HG03039 (cell line): ENCODE measurements at regions not wholly inside any gene's neighbourhood (a gene's known extent, or its start where the extent isn't known, plus 50 kb on each side); places are given as distances from the start of the nearest gene placed in this dataset.
"Not testable (repeated sequence)": the region's sequence is repeated elsewhere in the genome, so short reads cannot be mapped to it uniquely, and the experiment has no call there.

ENCODE experiments used
- ATAC-seq: cut with Tn5 transposase; IDR thresholded peaks from one replicate; pipeline ENCODE4 v1.9.1; 2021; ENCODE audit warnings: mild to moderate bottlenecking, moderate library complexity; ENCODE audit not compliant: unreplicated experiment

DNA sequence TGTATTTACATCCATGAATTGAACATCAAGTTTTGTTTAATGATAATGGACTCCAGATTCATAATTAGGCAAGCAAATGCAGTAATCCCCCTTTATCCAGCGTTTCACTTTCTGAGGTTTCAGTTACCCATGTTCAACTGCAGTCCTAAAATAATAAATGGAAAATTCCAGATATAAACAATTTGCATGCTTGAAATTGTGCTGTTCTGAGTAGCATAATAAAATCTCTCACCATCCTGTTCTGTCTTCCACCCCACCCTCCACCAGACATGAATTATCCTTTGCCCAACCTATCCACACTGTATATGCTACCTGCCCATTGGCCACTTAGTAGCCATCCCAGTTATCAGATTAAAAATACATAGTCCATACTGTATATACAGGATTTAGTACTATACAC is 224.5 kb upstream of the CHAC2 start:
- no peak for ATAC-seq

DNA sequence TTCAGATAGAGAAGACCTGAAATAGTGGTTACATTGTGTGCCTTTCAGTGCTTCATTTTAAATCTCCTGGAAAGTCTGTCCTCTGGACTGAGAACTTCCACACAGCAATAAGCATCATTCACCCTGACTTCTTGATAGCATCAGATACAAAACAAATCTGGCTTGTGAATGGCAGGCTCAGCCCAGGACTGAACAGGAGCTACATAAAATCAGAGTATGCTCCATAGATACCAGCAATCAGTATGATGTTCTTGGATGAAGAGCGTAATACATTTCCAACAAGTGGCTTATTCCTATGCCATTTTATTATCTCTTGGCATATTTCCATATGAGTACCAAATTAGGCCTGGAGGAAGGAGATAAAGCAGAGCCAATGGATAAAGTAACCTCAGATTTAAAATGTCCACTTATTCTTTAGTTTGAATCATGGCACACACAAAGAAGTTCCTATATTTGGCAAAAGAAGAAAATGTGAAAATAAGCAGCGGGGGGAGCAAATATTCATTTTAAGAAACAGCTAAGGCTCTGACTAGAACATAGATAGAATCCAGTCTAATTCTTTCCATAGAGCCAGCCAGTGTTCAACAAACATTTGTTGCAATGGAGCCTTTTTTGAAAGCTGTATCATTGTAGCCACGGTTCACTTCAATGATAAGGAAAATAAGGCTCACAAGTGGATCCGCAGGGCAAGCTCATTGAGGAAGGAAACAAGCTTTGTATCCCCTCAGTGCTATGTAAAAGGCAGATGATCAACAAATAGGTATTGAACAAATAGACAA is 230.8 kb upstream of the CHAC2 start:
- no peak for ATAC-seq

DNA sequence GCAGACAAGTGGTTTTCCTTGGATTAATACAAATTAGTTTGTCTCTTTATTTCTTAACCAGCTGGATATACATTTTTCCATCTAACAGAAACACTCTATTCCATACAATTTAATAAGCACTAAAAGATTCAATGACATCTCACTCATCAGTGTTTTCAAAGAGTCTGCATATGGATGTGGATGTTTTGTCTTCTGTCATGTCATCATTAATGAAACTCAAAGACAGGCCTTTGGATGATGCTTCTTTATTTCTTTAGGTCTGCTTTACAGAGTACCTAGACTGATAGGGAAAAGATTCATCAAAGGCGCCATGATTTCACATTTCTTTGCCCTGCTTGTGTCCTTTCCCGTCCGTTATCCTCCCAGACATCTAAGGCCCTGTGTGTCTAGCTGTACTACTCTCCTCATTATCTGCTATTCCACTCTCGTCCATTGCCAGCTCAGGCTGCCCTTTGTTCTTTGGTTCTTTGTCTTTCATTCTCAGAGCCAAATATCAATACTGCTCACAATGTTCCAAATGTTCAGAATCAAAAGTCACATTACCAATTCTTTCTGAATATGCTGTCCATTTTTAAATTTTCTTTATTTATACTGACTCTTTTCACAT is 232.3 kb upstream of the CHAC2 start:
- ATAC-seq = no peak

DNA sequence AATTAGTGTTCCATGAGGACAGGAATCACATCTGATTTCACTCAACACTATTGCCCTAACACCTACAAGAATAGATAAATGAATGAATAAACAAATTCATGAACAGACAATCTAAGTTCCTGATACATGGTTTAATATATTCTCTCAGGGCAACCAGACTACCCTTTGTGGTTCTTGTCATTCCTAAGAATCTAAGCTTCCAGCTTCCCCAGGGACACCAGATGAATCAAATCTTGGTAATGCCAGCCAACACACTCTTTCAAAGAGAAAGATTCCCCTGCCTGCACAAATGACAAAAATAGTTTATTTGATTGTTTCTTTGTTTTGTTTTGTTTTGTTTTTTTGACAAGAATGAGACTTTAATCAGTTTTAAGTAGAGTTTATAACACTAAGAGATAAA is 237.5 kb upstream of the CHAC2 start:
- ATAC-seq = no peak

DNA sequence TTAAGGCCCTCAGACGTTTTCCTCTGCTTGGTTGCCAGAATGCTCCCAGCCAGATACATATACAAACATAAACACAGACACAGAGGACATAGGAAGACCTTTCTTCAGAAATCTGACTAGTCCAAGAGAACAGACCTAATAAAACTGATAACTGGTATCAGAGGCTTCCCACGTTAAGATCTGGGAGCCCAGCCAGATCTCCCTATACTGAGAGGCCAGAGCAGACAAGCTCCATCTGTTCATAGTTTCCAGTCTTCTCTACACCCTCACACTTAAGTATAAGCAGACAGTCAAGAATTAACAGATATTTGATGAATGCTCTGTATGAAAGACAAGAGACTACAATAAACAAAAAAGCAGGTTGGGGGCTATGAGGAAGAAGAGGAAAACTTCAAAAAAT is 240.5 kb upstream of the CHAC2 start:
- ATAC-seq = no peak

DNA sequence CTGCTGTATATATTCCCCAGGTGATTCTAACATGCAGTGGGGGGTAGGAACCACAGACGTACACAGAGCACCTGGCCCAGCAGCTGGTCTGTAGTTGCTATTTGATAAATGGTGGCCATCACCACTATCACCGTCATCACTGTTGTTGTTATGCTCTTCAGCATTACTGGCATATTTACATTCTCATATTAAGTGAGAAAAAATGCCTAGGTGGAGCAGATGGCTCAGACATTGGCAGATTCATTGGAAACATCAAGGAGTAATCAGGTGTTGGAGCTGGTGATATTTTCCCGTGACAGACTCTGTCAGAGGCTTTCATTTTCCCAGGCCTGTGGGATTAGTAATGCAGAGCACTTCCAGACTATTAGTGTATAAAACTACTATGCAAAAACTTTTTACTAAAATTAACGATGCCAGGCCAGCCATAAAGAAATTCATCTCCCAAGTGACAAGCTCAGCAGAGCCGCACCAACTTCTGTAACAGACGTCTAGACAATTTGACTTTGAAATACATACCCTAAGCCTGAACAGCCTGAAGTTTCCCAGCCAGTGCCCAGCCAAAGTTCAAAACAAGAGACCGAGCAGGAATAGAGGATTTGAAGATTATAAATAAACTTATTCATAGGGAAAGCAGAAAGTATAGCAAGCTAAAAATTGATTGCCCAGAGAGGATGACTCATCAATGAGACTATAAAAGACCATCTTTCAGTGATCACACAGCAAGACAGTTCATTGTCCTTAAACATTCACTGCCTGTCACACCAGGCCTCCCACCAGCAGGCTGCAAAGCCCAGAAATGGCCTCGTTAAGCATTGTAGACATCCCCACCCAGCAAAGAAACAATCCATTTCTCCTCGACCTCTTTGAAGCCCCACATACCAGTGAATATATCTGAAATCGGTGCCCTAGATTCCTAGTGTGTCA is 247.4 kb upstream of the CHAC2 start:
- no peak for ATAC-seq

DNA sequence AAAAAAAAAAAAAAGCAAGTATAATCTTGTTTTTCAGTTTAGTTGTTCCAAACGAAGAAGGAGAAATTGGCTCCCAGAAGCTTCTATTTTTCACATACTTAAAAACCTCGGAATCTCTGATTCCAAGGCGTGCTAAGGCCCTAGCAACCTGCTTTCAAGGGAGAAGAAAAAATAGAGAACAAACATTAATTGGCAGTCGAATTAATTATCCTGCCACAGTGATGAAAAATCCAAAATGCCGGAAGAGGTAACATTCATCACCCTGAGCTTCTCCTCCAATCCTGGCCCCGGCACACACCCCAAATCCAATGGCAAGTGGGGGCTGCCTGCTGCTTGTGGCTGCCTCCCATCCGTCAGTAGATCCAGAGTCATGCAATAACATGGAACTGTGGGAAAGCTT is 250.2 kb upstream of the CHAC2 start:
- ATAC-seq = no peak

DNA sequence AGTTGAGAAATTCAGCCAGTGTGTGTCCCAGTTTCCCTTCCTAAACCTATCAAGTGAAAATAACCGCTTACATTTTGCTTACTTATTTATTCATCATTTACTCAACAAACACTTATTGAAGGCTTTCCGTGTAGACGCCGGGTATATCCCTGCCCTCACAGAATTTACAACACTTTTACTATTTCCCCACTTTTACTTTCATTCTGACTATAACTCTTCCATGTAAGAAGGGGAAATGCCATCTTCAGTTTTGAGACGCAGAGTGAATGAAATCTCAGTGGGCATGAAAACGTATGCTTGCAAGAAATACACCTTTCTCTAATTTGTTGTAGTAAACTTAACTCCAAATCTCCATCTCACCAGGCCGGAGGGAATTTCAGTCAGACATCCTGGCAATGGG is 251.0 kb upstream of the CHAC2 start:
- ATAC-seq = no peak

DNA sequence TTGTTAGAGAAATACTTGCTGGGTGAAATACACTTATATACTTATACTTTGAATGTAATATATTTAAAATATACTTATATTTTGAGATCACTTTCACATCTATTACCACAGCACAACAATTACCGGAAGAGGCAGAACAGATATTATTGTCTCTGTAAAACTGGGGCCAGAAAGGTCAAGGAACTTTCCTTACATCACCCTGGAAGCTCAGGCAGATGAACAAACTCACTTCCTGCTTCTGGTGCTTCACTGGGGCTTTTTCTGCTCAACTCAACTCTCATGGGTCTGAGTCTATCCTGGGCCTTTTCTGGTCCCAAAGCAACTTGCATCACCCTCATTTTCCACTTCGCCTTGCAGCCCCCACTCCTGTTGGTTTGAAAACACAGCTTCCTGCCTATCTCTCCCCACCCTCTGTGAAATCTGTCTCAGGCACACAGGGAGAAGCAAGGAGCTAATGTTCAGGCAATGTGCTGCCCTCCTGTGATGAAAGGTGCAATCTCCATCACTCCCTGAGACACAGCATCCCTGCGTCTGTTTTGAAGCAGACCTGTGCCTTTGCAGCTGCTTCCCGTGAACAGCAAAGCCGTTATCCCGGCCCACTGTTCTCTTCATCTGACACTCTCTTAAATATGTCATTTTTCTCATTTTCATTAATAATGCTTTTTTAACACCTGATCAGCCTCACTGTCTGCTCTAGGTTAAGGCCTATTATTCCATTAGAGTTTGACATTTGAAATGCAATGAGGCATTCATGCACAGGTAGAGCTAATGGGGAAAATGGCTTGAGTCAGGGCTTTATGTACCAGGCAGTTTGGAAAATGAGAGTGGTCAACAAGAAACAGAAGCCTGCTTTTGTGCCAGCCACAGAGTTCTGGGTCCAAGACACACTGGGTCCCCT is 251.9 kb upstream of the CHAC2 start:
- no peak for ATAC-seq

DNA sequence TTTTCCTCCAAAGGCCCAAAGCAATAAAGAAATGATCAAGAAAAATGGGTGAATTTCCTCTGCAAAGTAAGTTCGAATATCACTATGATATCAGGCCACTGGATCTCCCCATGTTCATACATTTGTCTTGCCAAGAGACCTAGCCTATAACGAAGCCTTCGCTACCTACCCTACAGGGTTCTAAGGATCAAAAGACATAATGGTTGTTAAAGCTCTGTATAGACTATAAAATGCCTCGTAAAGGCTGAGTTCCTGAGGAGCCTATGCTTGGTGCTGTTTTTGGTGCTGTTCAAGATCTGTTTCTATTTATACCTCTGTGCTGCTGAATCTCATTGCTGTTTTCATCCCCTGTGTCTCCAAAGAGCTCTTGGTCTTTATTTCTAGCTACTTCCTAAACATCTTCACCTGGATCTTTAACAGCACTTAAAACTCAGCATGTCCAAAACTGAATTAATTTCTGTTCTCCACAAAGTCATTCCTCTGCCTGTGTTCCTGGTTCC is 254.4 kb upstream of the CHAC2 start:
- ATAC-seq = no peak

DNA sequence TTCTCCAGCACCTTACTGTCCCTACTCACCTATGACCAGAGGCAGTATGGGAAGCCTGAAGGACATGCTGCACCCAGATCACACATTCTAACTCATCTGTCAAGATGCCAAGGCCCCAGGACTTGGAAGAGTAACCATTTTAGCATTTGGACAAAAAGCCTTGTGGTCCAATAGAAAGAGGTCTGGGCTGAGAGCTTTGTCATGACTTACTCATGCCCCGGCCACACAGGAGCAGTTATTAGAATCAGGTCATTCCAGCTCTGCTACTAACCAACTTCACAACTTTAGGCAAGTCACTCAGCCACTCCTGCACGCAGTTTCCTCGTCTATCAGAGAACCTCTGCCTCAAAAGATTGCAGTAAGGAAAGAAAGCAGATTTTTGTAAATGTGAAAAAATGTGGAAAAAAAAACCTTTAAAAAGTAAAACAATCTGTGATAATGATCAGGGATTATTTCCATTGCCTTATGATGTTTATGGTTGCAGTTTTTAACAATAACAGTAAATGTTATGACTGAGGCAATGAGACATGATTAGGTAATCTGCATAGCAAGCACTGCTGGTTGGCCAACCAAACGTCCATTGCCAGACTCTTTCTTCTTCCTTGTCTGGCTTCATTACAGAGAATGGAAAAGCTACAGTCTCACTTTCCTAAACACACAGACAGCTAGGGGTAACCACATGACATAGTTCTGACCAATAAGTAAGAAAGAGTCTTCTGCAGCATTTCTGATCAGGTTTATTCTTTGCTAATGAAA is 255.4 kb upstream of the CHAC2 start:
- ATAC-seq = no peak

DNA sequence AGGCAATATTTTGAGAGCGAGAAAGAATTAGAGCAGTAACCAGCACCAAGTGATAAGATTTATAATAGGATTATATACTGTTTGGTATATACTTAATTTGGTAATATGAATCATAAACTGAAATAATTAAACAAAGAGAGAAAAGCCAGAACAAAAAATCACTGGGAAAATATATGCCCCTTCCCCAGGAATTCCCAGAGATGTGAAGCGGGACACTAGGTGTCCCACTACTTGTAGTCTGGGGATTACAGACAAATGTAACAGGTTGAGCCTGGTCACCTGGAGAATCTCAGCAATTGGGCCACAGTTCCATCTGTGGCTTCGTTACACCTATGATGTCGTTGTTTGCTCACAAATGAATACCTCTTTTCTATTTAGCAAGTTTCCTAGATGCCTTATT is 256.1 kb upstream of the CHAC2 start:
- no peak for ATAC-seq

DNA sequence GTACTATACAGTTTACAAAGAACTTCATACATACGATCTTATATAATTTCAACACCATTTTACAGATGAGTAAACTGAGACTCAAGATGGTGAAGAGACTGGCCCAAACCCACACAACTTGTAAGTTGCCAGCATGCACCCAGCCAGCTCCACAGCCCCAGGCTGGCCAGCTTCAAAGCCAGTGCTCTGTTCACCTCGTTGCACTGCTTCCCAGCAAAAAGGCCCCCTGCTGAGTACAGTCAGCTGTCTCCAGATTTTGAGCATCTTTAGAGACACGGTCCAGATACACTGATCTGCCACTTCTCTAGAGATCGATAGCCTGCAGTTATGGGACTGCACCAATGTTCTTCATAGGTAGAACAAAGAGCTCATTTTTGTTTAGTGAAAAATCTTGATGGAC is 257.2 kb upstream of the CHAC2 start:
- no peak for ATAC-seq

DNA sequence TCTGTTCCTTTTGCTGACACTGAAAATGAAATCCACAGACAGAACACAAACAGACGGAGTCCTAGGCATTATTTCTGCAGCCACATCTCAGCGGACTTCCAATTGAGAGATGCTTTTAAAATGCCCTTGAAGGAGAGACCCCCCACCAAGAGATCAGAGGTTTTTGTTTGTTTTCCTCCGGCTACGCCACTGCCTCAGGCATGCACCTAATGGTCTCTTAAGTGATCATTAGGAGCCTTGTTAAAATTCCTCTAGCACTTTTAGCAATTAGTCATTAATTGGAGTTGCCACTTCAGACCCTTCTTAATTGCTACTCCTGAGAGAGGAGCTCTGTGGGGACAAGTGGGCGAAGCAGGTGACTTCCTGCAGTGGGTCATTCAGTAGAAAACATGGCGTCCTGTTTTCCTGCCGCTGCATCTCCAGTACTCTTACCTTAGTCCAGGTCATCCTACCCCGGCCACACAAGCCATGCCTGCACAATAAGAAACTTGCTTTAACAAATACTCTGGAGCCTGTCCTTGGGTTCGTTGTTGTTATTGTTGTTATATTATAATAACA is 257.7 kb upstream of the CHAC2 start:
- no peak for ATAC-seq

DNA sequence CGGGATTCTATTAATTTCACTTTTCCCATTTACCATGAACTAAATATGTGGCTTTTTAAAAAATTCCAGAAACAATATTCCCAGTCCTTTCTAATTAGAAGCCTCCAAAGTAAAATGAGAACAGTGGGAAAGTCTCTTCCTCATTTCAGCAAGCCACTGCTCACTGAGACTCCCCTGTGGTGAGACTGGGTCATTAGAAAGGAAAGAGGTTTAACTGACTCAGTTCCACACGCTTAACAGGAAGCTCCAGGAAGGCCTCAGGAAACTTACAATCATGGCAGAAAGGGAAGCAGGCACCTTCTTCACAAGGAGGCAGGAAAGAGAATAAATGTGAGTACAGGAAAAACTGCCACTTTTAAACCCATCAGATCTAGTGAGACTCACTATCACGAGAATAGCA is 258.9 kb upstream of the CHAC2 start:
- ATAC-seq = no peak

DNA sequence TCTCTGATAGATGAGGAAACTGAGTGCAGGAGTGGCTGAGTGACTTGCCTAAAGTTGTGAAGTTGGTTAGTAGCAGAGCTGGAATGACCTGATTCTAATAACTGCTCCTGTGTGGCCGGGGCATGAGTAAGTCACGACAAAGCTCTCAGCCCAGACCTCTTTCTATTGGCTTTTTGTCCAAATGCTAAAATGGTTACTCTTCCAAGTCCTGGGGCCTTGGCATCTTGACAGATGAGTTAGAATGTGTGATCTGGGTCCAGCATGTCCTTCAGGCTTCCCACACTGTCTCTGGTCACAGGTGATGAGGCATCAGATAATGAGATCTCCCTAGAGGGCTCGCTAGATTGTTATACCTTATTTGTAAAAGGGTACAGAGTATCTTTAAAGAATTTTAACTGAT is 260.5 kb upstream of the CHAC2 start:
- not testable (repeated sequence) for ATAC-seq

DNA sequence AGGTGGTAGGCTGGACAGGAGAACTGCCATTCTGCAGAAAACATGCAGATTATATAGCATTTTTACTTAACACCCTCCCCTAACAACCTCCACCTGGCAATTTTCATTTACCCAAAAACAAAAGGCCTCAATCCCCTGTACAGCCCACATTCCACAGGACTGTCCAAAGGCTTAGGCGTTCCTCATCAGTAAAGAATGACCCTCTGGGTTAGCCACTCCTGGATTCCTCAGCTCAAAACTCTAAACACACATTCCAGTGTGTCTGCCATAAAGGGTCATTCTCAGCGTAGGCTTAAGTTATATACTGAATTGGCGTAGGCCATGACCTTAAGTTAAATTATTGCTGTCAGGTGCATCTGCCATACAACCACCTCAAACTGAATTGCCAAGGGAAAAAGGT is 261.8 kb upstream of the CHAC2 start:
- no peak for ATAC-seq

DNA sequence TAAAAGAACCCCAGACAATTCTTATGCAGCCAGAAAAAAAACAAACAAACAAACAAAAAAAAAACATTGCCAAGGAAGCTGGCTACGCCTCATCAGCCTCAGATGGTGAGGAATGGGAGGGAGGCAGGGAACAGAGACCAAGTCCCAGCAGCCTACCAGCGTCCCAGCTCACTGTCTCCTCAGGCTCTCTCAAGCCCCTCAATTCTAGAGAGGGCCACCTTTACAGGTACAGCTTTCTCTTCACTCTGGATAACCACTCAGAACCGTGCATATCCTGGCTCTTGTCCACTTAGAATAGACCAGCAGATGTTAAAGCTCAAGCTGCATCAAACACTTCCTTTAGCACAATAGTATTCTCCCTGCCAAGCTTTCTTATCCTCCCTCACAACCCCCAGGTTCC is 263.1 kb upstream of the CHAC2 start:
- ATAC-seq = no peak

DNA sequence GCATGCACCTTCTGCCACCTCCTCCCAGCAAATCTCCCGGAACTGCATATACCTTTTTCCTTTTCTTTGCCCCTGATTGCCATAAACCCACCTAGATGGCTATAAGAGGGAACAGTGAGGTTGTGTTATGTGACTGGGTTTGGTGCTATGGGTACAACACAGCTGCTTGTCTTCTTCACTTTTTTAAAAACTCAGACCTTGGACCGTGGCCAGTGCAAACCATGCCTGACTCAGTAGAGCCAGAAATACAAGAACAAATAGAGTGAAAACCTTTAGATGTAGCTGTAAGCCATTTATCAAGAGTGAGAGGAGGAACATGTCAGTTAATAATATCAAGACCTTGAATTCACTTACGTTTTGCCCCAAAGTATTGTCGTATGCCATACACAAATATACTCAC is 267.4 kb upstream of the CHAC2 start:
- no peak for ATAC-seq

DNA sequence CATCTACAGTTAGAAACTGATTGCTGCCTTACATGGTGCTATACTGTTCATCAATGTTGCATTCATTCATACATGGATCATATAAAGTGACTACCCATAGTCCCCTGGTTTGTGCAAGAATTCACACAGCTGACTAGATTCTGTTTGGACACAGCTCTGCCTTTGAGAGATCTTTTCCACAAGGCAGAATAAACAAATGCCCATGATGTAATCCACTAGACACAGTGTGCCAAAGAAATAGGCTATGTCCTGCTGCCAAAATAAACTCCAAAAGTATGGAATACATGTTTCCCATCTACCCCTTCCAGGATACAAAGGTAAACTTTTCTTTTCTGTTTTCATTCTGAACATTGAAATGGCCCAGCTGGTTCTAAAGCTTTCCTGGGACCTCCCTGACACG is 269.4 kb upstream of the CHAC2 start:
- ATAC-seq = no peak
